ENCODE measurements at regions not wholly inside any gene's neighbourhood (a gene's known extent, or its start where the extent isn't known, plus 50 kb on each side); places are given as distances from the start of the nearest gene placed in this dataset.

DNA sequence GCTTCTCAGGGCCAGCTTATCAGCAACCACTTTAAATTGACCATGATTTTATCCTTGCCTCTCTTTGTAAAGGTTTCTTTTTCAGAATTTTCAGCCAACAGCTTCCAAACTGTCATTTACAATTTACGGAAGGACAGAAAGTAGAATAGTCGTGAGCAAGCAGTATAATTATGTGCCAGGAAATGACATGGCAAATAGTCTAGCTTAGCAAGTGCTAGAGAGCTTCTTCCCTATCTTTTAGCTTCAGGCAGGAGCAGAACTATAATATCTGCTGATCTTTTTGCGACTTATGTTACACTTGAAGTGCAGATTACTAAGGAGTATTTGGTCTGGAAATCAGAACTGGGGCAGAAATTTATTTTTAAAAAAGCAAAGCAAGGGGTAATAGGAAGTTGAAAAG is 123.0 kb upstream of the AP1S2 start:
- Histone ChIP-seq H3K36me3 (ENCODE audit: control insufficient read depth in 4 of 4, insufficient read depth in 3 of 4, low read depth in 1 of 4, low read length in 3 of 4) (no peaks in the 10 kb centered on the region), H3K4me1 (ENCODE audit: control insufficient read depth in 4 of 4, insufficient read depth in 4 of 4, low read length in 3 of 4) (no peaks in the 10 kb centered on the region), H3K9ac (ENCODE audit: low read depth in 1 of 2, low read length in 2 of 2) (no peak overlapping the region), H3K9me3 (ENCODE audit: control insufficient read depth in 4 of 4, low read length in 3 of 4) (no peaks in the 10 kb centered on the region), H3K4me3 (ENCODE audit: low read depth in 1 of 3, low read length in 3 of 3) (no peak overlapping the region), H3K27me3 (ENCODE audit: control insufficient read depth in 4 of 4, insufficient read depth in 4 of 4, low read length in 3 of 4) (no peaks in the 10 kb centered on the region), H3K27ac (ENCODE audit: low read depth in 1 of 2, low read length in 2 of 2) (no peak overlapping the region)
- WGBS = 61% methylated on average over 3 of the region's 3 CpGs
- no peak for DNase-seq (ENCODE audit: low spot score)
- TF ChIP-seq, protein P1, sequence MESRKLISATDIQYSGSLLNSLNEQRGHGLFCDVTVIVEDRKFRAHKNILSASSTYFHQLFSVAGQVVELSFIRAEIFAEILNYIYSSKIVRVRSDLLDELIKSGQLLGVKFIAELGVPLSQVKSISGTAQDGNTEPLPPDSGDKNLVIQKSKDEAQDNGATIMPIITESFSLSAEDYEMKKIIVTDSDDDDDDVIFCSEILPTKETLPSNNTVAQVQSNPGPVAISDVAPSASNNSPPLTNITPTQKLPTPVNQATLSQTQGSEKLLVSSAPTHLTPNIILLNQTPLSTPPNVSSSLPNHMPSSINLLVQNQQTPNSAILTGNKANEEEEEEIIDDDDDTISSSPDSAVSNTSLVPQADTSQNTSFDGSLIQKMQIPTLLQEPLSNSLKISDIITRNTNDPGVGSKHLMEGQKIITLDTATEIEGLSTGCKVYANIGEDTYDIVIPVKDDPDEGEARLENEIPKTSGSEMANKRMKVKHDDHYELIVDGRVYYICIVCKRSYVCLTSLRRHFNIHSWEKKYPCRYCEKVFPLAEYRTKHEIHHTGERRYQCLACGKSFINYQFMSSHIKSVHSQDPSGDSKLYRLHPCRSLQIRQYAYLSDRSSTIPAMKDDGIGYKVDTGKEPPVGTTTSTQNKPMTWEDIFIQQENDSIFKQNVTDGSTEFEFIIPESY (IDR thresholded peaks at IDR 0.05) = no peak
- TF ChIP-seq FOXA1 (IDR thresholded peaks at IDR 0.05) (no peak), GABPA (IDR thresholded peaks at IDR 0.05 in 1 of 2, conservative IDR thresholded peaks at IDR 0.05 in 1 of 2) (no peak), TAF1 (conservative IDR thresholded peaks at IDR 0.05) (no peak), RXRA (IDR thresholded peaks at IDR 0.05) (no peak), YY1 (IDR thresholded peaks at IDR 0.05) (no peak), HNF4G (IDR thresholded peaks at IDR 0.05) (no peak)
- TF ChIP-seq, protein P2, sequence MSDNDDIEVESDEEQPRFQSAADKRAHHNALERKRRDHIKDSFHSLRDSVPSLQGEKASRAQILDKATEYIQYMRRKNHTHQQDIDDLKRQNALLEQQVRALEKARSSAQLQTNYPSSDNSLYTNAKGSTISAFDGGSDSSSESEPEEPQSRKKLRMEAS (IDR thresholded peaks at IDR 0.05) = no peak

DNA sequence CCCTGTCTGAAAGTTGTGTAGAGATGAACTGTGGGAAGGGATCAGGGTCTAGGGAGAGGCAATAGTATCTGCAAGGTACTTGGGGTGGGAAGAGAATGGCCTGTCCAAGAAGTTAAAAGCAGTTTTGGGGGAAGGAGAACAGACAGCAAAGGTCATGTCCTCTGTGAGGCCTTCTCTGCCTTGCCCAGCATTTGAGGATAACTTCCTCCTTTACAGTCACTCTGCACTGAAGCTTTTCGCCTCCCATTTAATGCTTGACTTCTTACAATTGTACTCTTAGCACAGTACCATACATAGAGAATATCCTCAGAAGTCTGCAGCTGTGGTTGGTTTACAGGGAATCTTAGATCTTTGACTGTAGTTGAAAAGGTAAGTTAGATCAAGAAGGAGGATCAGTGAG is 121.8 kb upstream of the AP1S2 start:
- no peaks in the 10 kb centered on the region for H3K27me3 ChIP-seq (ENCODE audit: control insufficient read depth in 4 of 4, insufficient read depth in 4 of 4, low read length in 3 of 4)
- no peaks in the 10 kb centered on the region for H3K36me3 ChIP-seq (ENCODE audit: control insufficient read depth in 4 of 4, insufficient read depth in 3 of 4, low read depth in 1 of 4, low read length in 3 of 4)
- WGBS = 89% methylated on average over 1 of the region's 1 CpG
- no peaks in the 10 kb centered on the region for H3K9me3 ChIP-seq (ENCODE audit: control insufficient read depth in 4 of 4, low read length in 3 of 4)
- H3K27ac ChIP-seq (ENCODE audit: low read depth in 1 of 2, low read length in 2 of 2) = no peak overlapping the region
- no peak for TF ChIP-seq RAD21 (IDR thresholded peaks at IDR 0.05)
- TF ChIP-seq HNF4G (IDR thresholded peaks at IDR 0.05) = no peak
- TF ChIP-seq, protein P3, sequence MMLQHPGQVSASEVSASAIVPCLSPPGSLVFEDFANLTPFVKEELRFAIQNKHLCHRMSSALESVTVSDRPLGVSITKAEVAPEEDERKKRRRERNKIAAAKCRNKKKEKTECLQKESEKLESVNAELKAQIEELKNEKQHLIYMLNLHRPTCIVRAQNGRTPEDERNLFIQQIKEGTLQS (IDR thresholded peaks at IDR 0.05) = no peak
- TF ChIP-seq EGR1 (IDR thresholded peaks at IDR 0.05; ENCODE audit: low read depth in 2 of 2) = no peak
- TF ChIP-seq GABPA (IDR thresholded peaks at IDR 0.05 in 1 of 2, conservative IDR thresholded peaks at IDR 0.05 in 1 of 2) = no peak
- no peak for TF ChIP-seq JUND (IDR thresholded peaks at IDR 0.05)
- TF ChIP-seq, protein P2 (IDR thresholded peaks at IDR 0.05) = no peak
- TF ChIP-seq SP1 (IDR thresholded peaks at IDR 0.05) = no peak
- TF ChIP-seq, protein P4, sequence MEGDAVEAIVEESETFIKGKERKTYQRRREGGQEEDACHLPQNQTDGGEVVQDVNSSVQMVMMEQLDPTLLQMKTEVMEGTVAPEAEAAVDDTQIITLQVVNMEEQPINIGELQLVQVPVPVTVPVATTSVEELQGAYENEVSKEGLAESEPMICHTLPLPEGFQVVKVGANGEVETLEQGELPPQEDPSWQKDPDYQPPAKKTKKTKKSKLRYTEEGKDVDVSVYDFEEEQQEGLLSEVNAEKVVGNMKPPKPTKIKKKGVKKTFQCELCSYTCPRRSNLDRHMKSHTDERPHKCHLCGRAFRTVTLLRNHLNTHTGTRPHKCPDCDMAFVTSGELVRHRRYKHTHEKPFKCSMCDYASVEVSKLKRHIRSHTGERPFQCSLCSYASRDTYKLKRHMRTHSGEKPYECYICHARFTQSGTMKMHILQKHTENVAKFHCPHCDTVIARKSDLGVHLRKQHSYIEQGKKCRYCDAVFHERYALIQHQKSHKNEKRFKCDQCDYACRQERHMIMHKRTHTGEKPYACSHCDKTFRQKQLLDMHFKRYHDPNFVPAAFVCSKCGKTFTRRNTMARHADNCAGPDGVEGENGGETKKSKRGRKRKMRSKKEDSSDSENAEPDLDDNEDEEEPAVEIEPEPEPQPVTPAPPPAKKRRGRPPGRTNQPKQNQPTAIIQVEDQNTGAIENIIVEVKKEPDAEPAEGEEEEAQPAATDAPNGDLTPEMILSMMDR (IDR thresholded peaks at IDR 0.05; ENCODE audit: low read depth, low read length, missing input control) = no peak
- TF ChIP-seq HNF4A (conservative IDR thresholded peaks at IDR 0.05) = no peak
- TF ChIP-seq YY1 (IDR thresholded peaks at IDR 0.05) = no peak
- TF ChIP-seq, protein P5, sequence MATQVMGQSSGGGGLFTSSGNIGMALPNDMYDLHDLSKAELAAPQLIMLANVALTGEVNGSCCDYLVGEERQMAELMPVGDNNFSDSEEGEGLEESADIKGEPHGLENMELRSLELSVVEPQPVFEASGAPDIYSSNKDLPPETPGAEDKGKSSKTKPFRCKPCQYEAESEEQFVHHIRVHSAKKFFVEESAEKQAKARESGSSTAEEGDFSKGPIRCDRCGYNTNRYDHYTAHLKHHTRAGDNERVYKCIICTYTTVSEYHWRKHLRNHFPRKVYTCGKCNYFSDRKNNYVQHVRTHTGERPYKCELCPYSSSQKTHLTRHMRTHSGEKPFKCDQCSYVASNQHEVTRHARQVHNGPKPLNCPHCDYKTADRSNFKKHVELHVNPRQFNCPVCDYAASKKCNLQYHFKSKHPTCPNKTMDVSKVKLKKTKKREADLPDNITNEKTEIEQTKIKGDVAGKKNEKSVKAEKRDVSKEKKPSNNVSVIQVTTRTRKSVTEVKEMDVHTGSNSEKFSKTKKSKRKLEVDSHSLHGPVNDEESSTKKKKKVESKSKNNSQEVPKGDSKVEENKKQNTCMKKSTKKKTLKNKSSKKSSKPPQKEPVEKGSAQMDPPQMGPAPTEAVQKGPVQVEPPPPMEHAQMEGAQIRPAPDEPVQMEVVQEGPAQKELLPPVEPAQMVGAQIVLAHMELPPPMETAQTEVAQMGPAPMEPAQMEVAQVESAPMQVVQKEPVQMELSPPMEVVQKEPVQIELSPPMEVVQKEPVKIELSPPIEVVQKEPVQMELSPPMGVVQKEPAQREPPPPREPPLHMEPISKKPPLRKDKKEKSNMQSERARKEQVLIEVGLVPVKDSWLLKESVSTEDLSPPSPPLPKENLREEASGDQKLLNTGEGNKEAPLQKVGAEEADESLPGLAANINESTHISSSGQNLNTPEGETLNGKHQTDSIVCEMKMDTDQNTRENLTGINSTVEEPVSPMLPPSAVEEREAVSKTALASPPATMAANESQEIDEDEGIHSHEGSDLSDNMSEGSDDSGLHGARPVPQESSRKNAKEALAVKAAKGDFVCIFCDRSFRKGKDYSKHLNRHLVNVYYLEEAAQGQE (IDR thresholded peaks at IDR 0.05) = no peak
- no peak for TF ChIP-seq FOXA2 (IDR thresholded peaks at IDR 0.05)
- TF ChIP-seq NR2F2 (IDR thresholded peaks at IDR 0.05) = no peak
- no peak for TF ChIP-seq RXRA (IDR thresholded peaks at IDR 0.05)
- TF ChIP-seq, protein P1 (IDR thresholded peaks at IDR 0.05) = no peak
- TF ChIP-seq FOXA1 (IDR thresholded peaks at IDR 0.05) = no peak
- no peak for TF ChIP-seq TAF1 (conservative IDR thresholded peaks at IDR 0.05)
- H3K4me1 ChIP-seq (ENCODE audit: control insufficient read depth in 4 of 4, insufficient read depth in 4 of 4, low read length in 3 of 4) = no peaks in the 10 kb centered on the region
- no peak for DNase-seq (ENCODE audit: low spot score)
- no peak overlapping the region for H3K4me3 ChIP-seq (ENCODE audit: low read depth in 1 of 3, low read length in 3 of 3)
- no peak overlapping the region for H3K9ac ChIP-seq (ENCODE audit: low read depth in 1 of 2, low read length in 2 of 2)

Measured in liver (tissue), 8 donors.